Activated naive CD8-positive, alpha-beta T cell (primary cell): ENCODE measurements at regions not wholly inside any gene's neighbourhood (a gene's known extent, or its start where the extent isn't known, plus 50 kb on each side); places are given as distances from the start of the nearest gene placed in this dataset.
"Not testable (repeated sequence)": the region's sequence is repeated elsewhere in the genome, so short reads cannot be mapped to it uniquely, and the experiment has no call there.

Source experiments
- H3K27ac Mint-ChIP-seq: one replicate; pipeline ENCODE4 v1.8.0; 2021; ENCODE audit warnings: mixed read lengths
- H3K27me3 Mint-ChIP-seq: one replicate; pipeline ENCODE4 v1.8.0; 2021; ENCODE audit warnings: mixed read lengths
- H3K36me3 Mint-ChIP-seq: one replicate; pipeline ENCODE4 v1.8.0; 2021; ENCODE audit warnings: mixed read lengths
- H3K4me1 Mint-ChIP-seq: one replicate; pipeline ENCODE4 v1.8.0; 2021; ENCODE audit warnings: low read depth, mixed read lengths
- H3K4me3 Mint-ChIP-seq: one replicate; pipeline ENCODE4 v1.8.0; 2021; ENCODE audit warnings: mild to moderate bottlenecking, mixed read lengths
- H3K9me3 Mint-ChIP-seq: one replicate; pipeline ENCODE4 v1.8.0; 2021; ENCODE audit warnings: low read depth, mixed read lengths

GRCh38 chr12:90802727-90803126, 152.2 kb downstream of the CCER1 start:
- no peaks in the 10 kb centered on the region for H3K4me1 Mint-ChIP-seq
- no peaks in the 10 kb centered on the region for H3K36me3 Mint-ChIP-seq
- H3K27me3 Mint-ChIP-seq, result peaks cover 3% of the 10 kb centered on the region
- no peak overlapping the region for H3K4me3 Mint-ChIP-seq
- no peaks in the 10 kb centered on the region for H3K9me3 Mint-ChIP-seq
- H3K27ac Mint-ChIP-seq, result no peak overlapping the region

- H3K27ac Mint-ChIP-seq, result no peak overlapping the region
- no peaks in the 10 kb centered on the region for H3K9me3 Mint-ChIP-seq
- no peaks in the 10 kb centered on the region for H3K36me3 Mint-ChIP-seq
- H3K4me1 Mint-ChIP-seq, result no peaks in the 10 kb centered on the region
- no peak overlapping the region for H3K4me3 Mint-ChIP-seq
- no peaks in the 10 kb centered on the region for H3K27me3 Mint-ChIP-seq
Observed at GRCh38 chr12:90801776-90802175, 153.2 kb downstream of the CCER1 start.

GRCh38 chr12:90794212-90794611, 160.8 kb downstream of the CCER1 start:
- no peaks in the 10 kb centered on the region for H3K27me3 Mint-ChIP-seq
- H3K9me3 Mint-ChIP-seq, result no peaks in the 10 kb centered on the region
- no peaks in the 10 kb centered on the region for H3K4me1 Mint-ChIP-seq
- H3K27ac Mint-ChIP-seq, result no peak overlapping the region
- no peak overlapping the region for H3K4me3 Mint-ChIP-seq
- H3K36me3 Mint-ChIP-seq, result no peaks in the 10 kb centered on the region

- H3K4me3 Mint-ChIP-seq, H3K36me3 Mint-ChIP-seq, H3K27me3 Mint-ChIP-seq, H3K9me3 Mint-ChIP-seq, H3K4me1 Mint-ChIP-seq, H3K27ac Mint-ChIP-seq: not testable (repeated sequence)
Observed at GRCh38 chr12:90792718-90793117, 162.3 kb downstream of the CCER1 start.

GRCh38 chr12:90791445-90791844, 163.5 kb downstream of the CCER1 start:
- H3K36me3 Mint-ChIP-seq, result no peaks in the 10 kb centered on the region

GRCh38 chr12:90790747-90791146, 164.2 kb downstream of the CCER1 start:
- Mint-ChIP-seq H3K4me3 (no peak overlapping the region), H3K9me3 (no peaks in the 10 kb centered on the region), H3K4me1 (no peaks in the 10 kb centered on the region), H3K27ac (no peak overlapping the region), H3K27me3 (no peaks in the 10 kb centered on the region), H3K36me3 (no peaks in the 10 kb centered on the region)

More at GRCh38 chr12:90791445-90791844, 163.5 kb downstream of the CCER1 start:
- H3K4me1 Mint-ChIP-seq, result no peaks in the 10 kb centered on the region
- no peaks in the 10 kb centered on the region for H3K9me3 Mint-ChIP-seq
- H3K27me3 Mint-ChIP-seq, result no peaks in the 10 kb centered on the region
- no peak overlapping the region for H3K4me3 Mint-ChIP-seq
- H3K27ac Mint-ChIP-seq, result no peak overlapping the region

GRCh38 chr12:90773491-90773890, 181.5 kb downstream of the CCER1 start:
- no peaks in the 10 kb centered on the region for H3K36me3 Mint-ChIP-seq
- no peak overlapping the region for H3K27ac Mint-ChIP-seq
- H3K4me3 Mint-ChIP-seq, result no peak overlapping the region
- no peaks in the 10 kb centered on the region for H3K9me3 Mint-ChIP-seq
- H3K27me3 Mint-ChIP-seq, result no peaks in the 10 kb centered on the region
- H3K4me1 Mint-ChIP-seq, result no peaks in the 10 kb centered on the region

GRCh38 chr12:90770861-90771260, 184.1 kb downstream of the CCER1 start:
- Mint-ChIP-seq H3K4me1 (no peaks in the 10 kb centered on the region), H3K27ac (no peak overlapping the region), H3K4me3 (no peak overlapping the region), H3K36me3 (no peaks in the 10 kb centered on the region), H3K27me3 (no peaks in the 10 kb centered on the region), H3K9me3 (no peaks in the 10 kb centered on the region)

GRCh38 chr12:90757957-90758356, 197.0 kb downstream of the CCER1 start:
- H3K9me3 Mint-ChIP-seq, result peaks cover 4% of the 10 kb centered on the region
- no peaks in the 10 kb centered on the region for H3K4me1 Mint-ChIP-seq
- no peak overlapping the region for H3K27ac Mint-ChIP-seq
- no peaks in the 10 kb centered on the region for H3K27me3 Mint-ChIP-seq
- no peaks in the 10 kb centered on the region for H3K36me3 Mint-ChIP-seq
- no peak overlapping the region for H3K4me3 Mint-ChIP-seq

- Mint-ChIP-seq H3K27me3 (no peaks in the 10 kb centered on the region), H3K36me3 (no peaks in the 10 kb centered on the region), H3K4me3 (no peak overlapping the region), H3K27ac (no peak overlapping the region), H3K4me1 (no peaks in the 10 kb centered on the region), H3K9me3 (peaks cover 5% of the 10 kb centered on the region)
Observed at GRCh38 chr12:90745211-90745610, 209.8 kb downstream of the CCER1 start.

- no peak overlapping the region for H3K27ac Mint-ChIP-seq
- H3K4me3 Mint-ChIP-seq, result no peak overlapping the region
- no peaks in the 10 kb centered on the region for H3K9me3 Mint-ChIP-seq
- H3K27me3 Mint-ChIP-seq, result no peaks in the 10 kb centered on the region
- H3K4me1 Mint-ChIP-seq, result no peaks in the 10 kb centered on the region
- no peaks in the 10 kb centered on the region for H3K36me3 Mint-ChIP-seq
Observed at GRCh38 chr12:90741611-90742010, 213.4 kb downstream of the CCER1 start.

- H3K27me3 Mint-ChIP-seq, result no peaks in the 10 kb centered on the region
- no peaks in the 10 kb centered on the region for H3K4me1 Mint-ChIP-seq
- no peak overlapping the region for H3K27ac Mint-ChIP-seq
- H3K4me3 Mint-ChIP-seq, result no peak overlapping the region
- H3K9me3 Mint-ChIP-seq, result no peaks in the 10 kb centered on the region
- no peaks in the 10 kb centered on the region for H3K36me3 Mint-ChIP-seq
Observed at GRCh38 chr12:90729736-90730135, 225.2 kb downstream of the CCER1 start.

- Mint-ChIP-seq H3K9me3 (no peaks in the 10 kb centered on the region), H3K27me3 (no peaks in the 10 kb centered on the region), H3K4me3 (no peak overlapping the region), H3K27ac (no peak overlapping the region), H3K4me1 (no peaks in the 10 kb centered on the region), H3K36me3 (no peaks in the 10 kb centered on the region)
Observed at GRCh38 chr12:90712671-90713070, 242.3 kb downstream of the CCER1 start.

GRCh38 chr12:90710711-90711110, 244.3 kb downstream of the CCER1 start:
- Mint-ChIP-seq H3K27ac (no peak overlapping the region), H3K36me3 (no peaks in the 10 kb centered on the region), H3K4me1 (no peaks in the 10 kb centered on the region), H3K9me3 (no peaks in the 10 kb centered on the region), H3K27me3 (no peaks in the 10 kb centered on the region), H3K4me3 (no peak overlapping the region)

- Mint-ChIP-seq H3K27me3 (no peaks in the 10 kb centered on the region), H3K4me3 (no peak overlapping the region), H3K9me3 (no peaks in the 10 kb centered on the region), H3K4me1 (no peaks in the 10 kb centered on the region), H3K27ac (no peak overlapping the region), H3K36me3 (no peaks in the 10 kb centered on the region)
Observed at GRCh38 chr12:90706036-90706435, 248.9 kb downstream of the CCER1 start.

GRCh38 chr12:90695415-90695814, 259.6 kb downstream of the CCER1 start:
- no peak overlapping the region for H3K4me3 Mint-ChIP-seq
- H3K4me1 Mint-ChIP-seq, result no peaks in the 10 kb centered on the region
- H3K9me3 Mint-ChIP-seq, result no peaks in the 10 kb centered on the region
- H3K27me3 Mint-ChIP-seq, result no peaks in the 10 kb centered on the region
- no peaks in the 10 kb centered on the region for H3K36me3 Mint-ChIP-seq
- H3K27ac Mint-ChIP-seq, result no peak overlapping the region

- no peaks in the 10 kb centered on the region for H3K9me3 Mint-ChIP-seq
- H3K4me1 Mint-ChIP-seq, result no peaks in the 10 kb centered on the region
- H3K4me3 Mint-ChIP-seq, result no peak overlapping the region
- no peak overlapping the region for H3K27ac Mint-ChIP-seq
- H3K27me3 Mint-ChIP-seq, result no peaks in the 10 kb centered on the region
- H3K36me3 Mint-ChIP-seq, result no peaks in the 10 kb centered on the region
Observed at GRCh38 chr12:90690120-90690519, 264.9 kb downstream of the CCER1 start.
